ENCODE measurements at regions not wholly inside any gene's neighbourhood (a gene's known extent, or its start where the extent isn't known, plus 50 kb on each side); places are given as distances from the start of the nearest gene placed in this dataset.

- no peak overlapping the region for H2AFZ ChIP-seq (ENCODE audit: low read length)
Measured at GRCh38 chr20:11395581-11395980, 522.1 kb upstream of the BTBD3 start.

More at GRCh38 chr20:11395581-11395980, 522.1 kb upstream of the BTBD3 start:
- Histone ChIP-seq H2BK20ac (ENCODE audit: low read length) (no peak overlapping the region), H3K4me2 (ENCODE audit: insufficient read depth in 1 of 2, low read depth in 2 of 2, low read length in 2 of 2) (no peak overlapping the region), H3K4ac (replicated peaks; ENCODE audit: insufficient read length, low read depth, low read length) (no peak overlapping the region), H2BK12ac (ENCODE audit: low read depth, low read length) (no peak overlapping the region), H3K9ac (replicated peaks in 1 of 4; ENCODE audit: extremely low read depth in 1 of 4, low read depth in 3 of 4, low read length in 3 of 4) (no peak overlapping the region), H4K8ac (ENCODE audit: extremely low read depth, insufficient read depth, low read length) (no peak overlapping the region), H2BK5ac (ENCODE audit: low read depth, low read length) (no peak overlapping the region), H3K79me2 (ENCODE audit: control insufficient read depth in 1 of 2, insufficient read depth in 2 of 2, low read length in 2 of 2) (no peaks in the 10 kb centered on the region), H3K4me3 (ENCODE audit: extremely low read depth in 1 of 4, insufficient read depth in 2 of 4, low read depth in 3 of 4, low read length in 4 of 4) (no peak overlapping the region), H3K23me2 (ENCODE audit: low read depth, low read length) (no peaks in the 10 kb centered on the region; the same call in 1 of the 2 replicates), H2BK120ac (replicated peaks; ENCODE audit: low read depth, low read length) (no peak overlapping the region), H3K23ac (ENCODE audit: insufficient read length) (no peak overlapping the region), H4K20me1 (replicated peaks in 1 of 2; ENCODE audit: control insufficient read depth in 1 of 2, insufficient read depth in 2 of 2, low read length in 2 of 2) (no peaks in the 10 kb centered on the region), H3K4me1 (replicated peaks in 1 of 4; ENCODE audit: control insufficient read depth in 3 of 4, insufficient read depth in 4 of 4, low read length in 3 of 4) (no peaks in the 10 kb centered on the region), H3K27ac (ENCODE audit: low read depth, low read length) (no peak overlapping the region), H3K36me3 (ENCODE audit: control insufficient read depth in 2 of 4, insufficient read depth in 4 of 4, low read length in 3 of 4) (no peaks in the 10 kb centered on the region), H3K9me3 (ENCODE audit: insufficient read depth in 2 of 2, low read depth in 1 of 2, low read length in 1 of 2) (no peaks in the 10 kb centered on the region), H3K18ac (ENCODE audit: extremely low read depth, low read length) (no peak overlapping the region), H3K56ac (replicated peaks; ENCODE audit: insufficient read length, low read depth, low read length) (no peak overlapping the region), H4K91ac (replicated peaks; ENCODE audit: insufficient read length, low read length) (no peak overlapping the region), H2BK15ac (ENCODE audit: low read length) (no peak overlapping the region), H4K5ac (ENCODE audit: insufficient read length, low read depth, low read length) (no peak overlapping the region), H2AK5ac (ENCODE audit: low read depth, low read length) (no peak overlapping the region), H3K79me1 (ENCODE audit: low read depth, low read length) (no peaks in the 10 kb centered on the region), H3K27me3 (replicated peaks in 1 of 4; ENCODE audit: control insufficient read depth in 3 of 4, extremely low read depth in 1 of 4, insufficient read depth in 3 of 4, low read length in 3 of 4) (no peaks in the 10 kb centered on the region), H3K14ac (ENCODE audit: insufficient read length) (no peak overlapping the region)
- TF ChIP-seq CBX8 (IDR thresholded peaks at IDR 0.05; ENCODE audit: borderline replicate concordance, low read depth, low read length) (no peak), HDAC2 (IDR thresholded peaks at IDR 0.05; ENCODE audit: borderline replicate concordance in 1 of 2, low read depth in 2 of 2, low read length in 2 of 2) (no peak), SP2 (IDR thresholded peaks at IDR 0.05; ENCODE audit: low read length) (no peak)
- WGBS, 2 experiments (ENCODE audit: extremely low coverage in 1 of 2, insufficient coverage in 1 of 2, insufficient read length in 1 of 2, insufficient replicate concordance in 2 of 2, low coverage in 1 of 2, low lambda C conversion rate in 2 of 2, missing lambda C conversion rate in 1 of 2) = 90% methylated on average over 2 of the region's 2 CpGs; no CpG with 5 or more reads in 1 of the 2 experiments
- ChIA-PET CTCF (ENCODE audit: partially characterized antibody) (no interaction called here), POLR2A (ENCODE audit: partially characterized antibody) (no interaction called here)
- DNase-seq (ENCODE audit: low read depth in 1 of 2, low spot score in 2 of 2) (no peak), FAIRE-seq (no peak)

Measured in H1 (cell line).